Gastroesophageal sphincter (tissue), 3 donors: ENCODE measurements at regions not wholly inside any gene's neighbourhood (a gene's known extent, or its start where the extent isn't known, plus 50 kb on each side); places are given as distances from the start of the nearest gene placed in this dataset.

Experiments
- CTCF ChIP-seq, 4 experiments: fragments of 200-600 bp in 2 of 4; fragments of 450-650 bp in 2 of 4; sonication (generic) in 1 of 4; IDR thresholded peaks; one replicate each; pipeline ENCODE4 v1.5.1; 2017 to 2019; ENCODE audit warnings: antibody characterized with exemption in 4 of 4, mild to moderate bottlenecking in 2 of 4, moderate library complexity in 2 of 4
- EP300 ChIP-seq: sonication (generic); formaldehyde crosslinking; IDR thresholded peaks from one replicate; pipeline ENCODE4 v1.6.1; 2017; ENCODE audit warnings: antibody characterized with exemption, mild to moderate bottlenecking
- POLR2A ChIP-seq, 2 donors: fragments of 450-650 bp; IDR thresholded peaks; one replicate each; pipeline ENCODE4 v1.6.1; 2017; ENCODE audit warnings: antibody characterized with exemption in 2 of 2, mild to moderate bottlenecking in 2 of 2, moderate library complexity in 1 of 2
- POLR2AphosphoS5 ChIP-seq: sonication (generic); formaldehyde crosslinking; IDR thresholded peaks from one replicate; pipeline ENCODE4 v1.6.1; 2017; ENCODE audit warnings: antibody characterized with exemption

- no peak for TF ChIP-seq CTCF (IDR thresholded peaks at IDR 0.05)
- TF ChIP-seq POLR2AphosphoS5 = no peak
- no peak for TF ChIP-seq EP300
- TF ChIP-seq POLR2A (IDR thresholded peaks at IDR 0.05) = no peak
These were observed 54.9 kb upstream of the ITM2B start for GRCh38 chr13:48178126-48178525.
